HG02938 (cell line): ENCODE measurements at regions not wholly inside any gene's neighbourhood (a gene's known extent, or its start where the extent isn't known, plus 50 kb on each side); places are given as distances from the start of the nearest gene placed in this dataset.
"Not testable (repeated sequence)": the region's sequence is repeated elsewhere in the genome, so short reads cannot be mapped to it uniquely, and the experiment has no call there.

Source experiments
- ATAC-seq: cut with Tn5 transposase; IDR thresholded peaks from one replicate; pipeline ENCODE4 v1.9.1; 2021; ENCODE audit warnings: mild to moderate bottlenecking, moderate library complexity; ENCODE audit not compliant: unreplicated experiment

DNA sequence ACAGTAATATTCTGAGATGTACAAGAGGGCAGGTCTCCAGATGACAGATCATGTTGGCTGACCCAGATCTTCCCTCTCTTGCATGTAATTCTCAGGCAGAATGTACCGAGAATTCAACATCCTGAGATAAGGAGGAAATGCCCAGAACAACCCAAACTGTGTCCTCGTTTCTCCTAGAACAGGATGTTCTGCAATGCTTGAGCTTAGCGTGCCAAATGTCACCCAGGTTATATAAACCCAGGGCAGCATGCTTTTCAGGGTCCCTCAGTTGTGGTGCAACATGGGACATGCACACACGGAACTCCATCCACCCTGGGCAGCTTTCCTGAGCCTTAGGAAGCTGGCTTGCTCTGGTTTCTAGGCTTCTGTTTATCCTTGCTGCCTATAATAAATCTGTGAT, 102.1 kb upstream of the CMC1 start:
- ATAC-seq, result no peak

GRCh38 chr3:28139967-28140634, 101.3 kb upstream of the CMC1 start:
- ATAC-seq, result no peak

GRCh38 chr3:28140664-28141063, 100.8 kb upstream of the CMC1 start:
- no peak for ATAC-seq

DNA sequence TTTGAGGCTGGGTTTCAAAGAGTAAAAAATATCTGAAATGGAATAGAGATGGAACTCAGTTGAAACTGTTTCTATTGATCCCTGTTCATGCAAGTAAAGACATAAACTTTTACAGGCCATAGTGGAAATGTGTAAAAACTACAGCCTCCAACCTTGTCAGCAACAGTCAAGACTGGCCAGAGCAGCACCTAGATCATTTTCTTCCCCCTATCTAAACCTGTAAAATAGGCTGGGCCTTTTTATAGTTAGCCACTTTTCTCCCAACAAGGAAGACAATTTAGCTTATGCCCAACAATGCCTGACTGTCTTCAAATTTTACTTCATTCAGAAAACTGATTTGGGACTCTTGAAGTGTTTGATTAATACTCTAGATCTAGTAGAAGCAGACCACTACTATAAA, 91.5 kb upstream of the CMC1 start:
- no peak for ATAC-seq

- no peak for ATAC-seq
Measured at GRCh38 chr3:28150465-28151206, 90.8 kb upstream of the CMC1 start.

DNA sequence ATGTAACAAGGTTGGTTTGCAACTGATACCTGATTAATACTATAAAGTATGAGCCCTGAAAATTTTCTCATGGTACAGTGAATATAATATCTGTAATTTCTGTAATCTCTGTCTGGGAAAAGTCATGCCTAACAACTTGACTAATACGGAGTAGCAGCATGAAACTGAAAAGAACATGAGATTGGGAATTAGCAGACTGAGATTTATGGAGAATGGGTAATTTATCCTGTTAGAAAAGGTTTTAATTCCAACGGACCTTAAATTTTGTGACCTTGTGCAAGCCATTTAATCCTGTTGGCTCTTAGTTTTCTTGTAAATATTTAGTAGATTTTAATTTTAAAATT, 90.2 kb upstream of the CMC1 start:
- no peak for ATAC-seq

DNA sequence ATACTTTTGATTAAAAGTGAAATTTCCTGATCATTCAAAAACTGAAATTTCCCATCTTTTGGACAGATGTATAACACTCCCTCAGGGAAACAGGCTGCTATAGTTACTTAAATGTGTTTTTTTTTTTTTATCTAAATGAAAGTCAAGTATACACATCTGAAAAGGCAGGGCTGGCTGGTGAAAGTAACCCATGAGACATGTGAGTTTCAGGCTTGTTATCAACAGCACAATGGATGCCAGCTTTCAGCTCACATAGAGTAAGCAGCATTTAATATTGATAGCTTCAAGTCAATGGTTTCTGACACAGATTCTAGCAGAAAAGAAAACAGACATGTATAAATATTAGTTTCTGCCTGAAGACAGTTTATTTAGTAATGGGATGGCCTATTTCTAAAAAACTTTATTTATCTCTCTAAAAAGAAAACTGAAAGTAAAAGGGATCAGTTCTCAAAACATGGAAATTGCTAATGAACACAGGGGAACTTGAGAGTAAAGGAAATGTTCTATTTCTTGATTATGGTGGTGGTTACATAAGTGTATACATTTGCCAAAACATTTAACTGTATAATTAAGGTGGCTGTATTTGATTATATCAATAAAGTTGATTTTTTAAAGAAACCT, 89.7 kb upstream of the CMC1 start:
- peak; percentile 93 for ATAC-seq

GRCh38 chr3:28155631-28156030, 85.8 kb upstream of the CMC1 start:
- ATAC-seq, result no peak

- not testable (repeated sequence) for ATAC-seq
Measured at GRCh38 chr3:28156599-28156998, 84.8 kb upstream of the CMC1 start.

DNA sequence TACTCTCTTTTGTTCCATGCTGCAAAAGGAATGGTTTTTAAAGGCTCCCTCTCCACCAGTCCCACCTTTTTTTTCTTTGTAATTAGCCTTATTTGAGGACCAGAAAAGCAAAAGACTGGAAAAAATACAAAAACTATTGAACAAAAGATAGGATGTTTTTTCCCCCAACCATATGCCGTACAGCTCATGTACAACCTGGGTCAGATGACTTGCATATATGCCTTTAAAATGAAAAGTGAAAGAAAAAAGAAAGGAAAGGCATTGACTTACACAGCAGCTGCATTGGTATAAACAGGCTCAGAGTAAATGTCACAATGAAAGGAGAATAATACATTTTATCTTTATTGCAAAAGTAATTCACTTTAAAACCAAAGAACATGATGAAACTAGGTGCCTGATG, 69.5 kb upstream of the CMC1 start:
- peak; percentile 85 for ATAC-seq

DNA sequence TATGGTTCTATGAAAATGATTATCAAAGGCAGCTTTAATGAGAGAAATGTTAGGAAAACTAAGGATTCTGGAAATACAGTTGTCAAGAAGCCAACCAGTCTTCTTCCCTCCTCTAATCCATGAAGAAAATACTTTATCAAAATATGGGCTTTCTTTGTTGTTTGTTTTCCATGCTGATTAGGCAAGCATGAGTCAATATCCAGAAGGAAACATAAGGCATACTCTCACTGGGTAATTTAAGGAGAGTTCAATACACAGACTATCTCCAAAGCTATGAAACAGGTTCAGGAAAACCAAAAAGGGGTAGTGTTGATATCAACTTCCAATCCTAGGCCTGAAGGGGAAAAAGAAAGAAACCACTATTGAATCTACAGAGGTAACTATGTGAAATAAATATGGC, 68.7 kb upstream of the CMC1 start:
- ATAC-seq, result no peak

GRCh38 chr3:28173836-28174235, 67.6 kb upstream of the CMC1 start:
- ATAC-seq, result no peak

GRCh38 chr3:28186748-28187147, 54.7 kb upstream of the CMC1 start:
- no peak for ATAC-seq

GRCh38 chr3:28188686-28189085, 52.7 kb upstream of the CMC1 start:
- ATAC-seq, result no peak

DNA sequence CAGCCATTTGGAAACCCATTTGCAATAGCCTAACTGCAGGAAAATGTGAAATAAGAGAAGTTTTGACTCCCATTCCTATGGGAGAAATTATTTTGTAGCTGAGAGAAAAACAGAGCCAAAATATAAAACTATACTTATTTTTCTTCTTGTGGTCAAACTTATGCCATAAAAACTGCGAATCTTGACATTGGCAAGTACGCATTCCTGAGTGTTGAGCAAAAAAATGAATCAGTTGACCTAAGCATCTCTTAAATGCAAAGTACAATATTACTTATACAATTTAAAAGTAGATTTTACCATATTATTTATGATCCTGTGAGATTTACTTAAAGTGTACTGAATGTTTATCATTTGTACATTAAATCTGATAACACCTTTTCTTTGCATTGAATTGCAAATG, 50.1 kb upstream of the CMC1 start:
- ATAC-seq, result no peak
